Kidney (tissue), 13 donors: ENCODE measurements at regions not wholly inside any gene's neighbourhood (a gene's known extent, or its start where the extent isn't known, plus 50 kb on each side); places are given as distances from the start of the nearest gene placed in this dataset.

Source experiments
- DNase-seq, 5 donors: peaks; one replicate each; pipeline ENCODE4 v3.0.0-alpha.2; 2013 to 2020
- FAIRE-seq: peaks from 2 replicates; lab custom pipeline; 2012; peaks lifted over from hg19 to GRCh38; lab: Jason Lieb, UNC
- H3K27ac ChIP-seq, 2 donors: one replicate each; pipeline ENCODE4 v1.7.0; 2013; ENCODE audit warnings: low read depth in 2 of 2, low read length in 2 of 2, inconsistent platforms in 1 of 2
- H3K27me3 ChIP-seq: one replicate; pipeline ENCODE4 v1.7.1; 2013; ENCODE audit warnings: low read length, inconsistent platforms; ENCODE audit not compliant: control insufficient read depth, insufficient read depth
- H3K36me3 ChIP-seq, 3 donors: one replicate each; pipeline versions ENCODE4 v1.7.0 to v1.7.1; 2013; ENCODE audit warnings: low read length in 3 of 3, control low read depth in 1 of 3, inconsistent platforms in 1 of 3; ENCODE audit not compliant: insufficient read depth in 3 of 3, control insufficient read depth in 2 of 3
- H3K4me1 ChIP-seq, 3 donors: one replicate each; pipeline versions ENCODE4 v1.7.0 to v1.7.1; 2013; ENCODE audit warnings: low read length in 3 of 3, inconsistent platforms in 1 of 3, low read depth in 1 of 3; ENCODE audit not compliant: control insufficient read depth in 2 of 3, insufficient read depth in 2 of 3
- H3K4me3 ChIP-seq, 3 donors: one replicate each; pipeline versions ENCODE4 v1.7.0 to v1.8.1; 2013; ENCODE audit warnings: low read length in 3 of 3, control low read depth in 1 of 3, inconsistent platforms in 1 of 3
- H3K9ac ChIP-seq, 3 donors: one replicate each; pipeline versions ENCODE4 v1.7.0 to v1.7.1; 2013; ENCODE audit warnings: low read length in 3 of 3, control low read depth in 1 of 3, inconsistent platforms in 1 of 3
- H3K9me3 ChIP-seq, 3 donors: one replicate each; pipeline versions ENCODE4 v1.7.0 to v1.7.1; 2013; ENCODE audit warnings: low read length in 3 of 3, control low read depth in 1 of 3, inconsistent platforms in 1 of 3; ENCODE audit not compliant: control insufficient read depth in 2 of 3, insufficient read depth in 1 of 3
- intact Hi-C: fragments of 100-400 bp; cut with DNase I; formaldehyde crosslinking; loops from one replicate; pipeline ENCODE4 v1.11.1; 2022
- TF ChIP-seq, protein P1 (sequence below): IDR thresholded peaks from 3 replicates; pipeline ENCODE4 v1.5.1; 2012; ENCODE audit warnings: mild to moderate bottlenecking, moderate library complexity, borderline replicate concordance; ENCODE audit not compliant: insufficient read depth; ENCODE audit errors: extremely low read depth
- donor health status: control.
- donor health status: control.
- donor health status: control.
- donor health status: control.
- donor health status: control.
- donor health status: DM: yes; HTN: yes; CAD: no.
- donor health status: Normal renal cell carcinoma (clear cell type).

DNA sequence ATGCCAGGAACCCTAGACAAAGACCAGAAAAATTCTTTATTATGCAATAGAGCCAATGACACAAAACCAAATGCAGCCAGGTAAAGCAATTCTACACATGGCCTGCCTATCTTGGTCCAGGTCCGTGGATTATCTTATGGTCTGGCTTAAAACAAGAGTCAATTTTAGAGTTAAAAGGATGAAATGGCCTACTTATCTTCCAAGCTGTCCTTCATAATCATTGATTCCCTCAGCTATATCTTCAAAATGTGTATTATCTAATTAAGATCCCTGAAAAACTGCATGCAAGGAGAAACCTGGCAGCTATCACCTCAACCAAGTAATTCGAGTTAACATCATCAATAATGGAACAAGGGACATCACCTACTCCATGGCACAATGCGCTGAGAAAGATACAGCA, 479.4 kb upstream of the NRP1 start:
- Histone ChIP-seq H3K4me3 (no peak overlapping the region), H3K27ac (no peak overlapping the region), H3K4me1 (no peaks in the 10 kb centered on the region), H3K9ac (no peak overlapping the region), H3K36me3 (no peaks in the 10 kb centered on the region), H3K9me3 (no peaks in the 10 kb centered on the region), H3K27me3 (no peaks in the 10 kb centered on the region)
- TF ChIP-seq, protein P1, sequence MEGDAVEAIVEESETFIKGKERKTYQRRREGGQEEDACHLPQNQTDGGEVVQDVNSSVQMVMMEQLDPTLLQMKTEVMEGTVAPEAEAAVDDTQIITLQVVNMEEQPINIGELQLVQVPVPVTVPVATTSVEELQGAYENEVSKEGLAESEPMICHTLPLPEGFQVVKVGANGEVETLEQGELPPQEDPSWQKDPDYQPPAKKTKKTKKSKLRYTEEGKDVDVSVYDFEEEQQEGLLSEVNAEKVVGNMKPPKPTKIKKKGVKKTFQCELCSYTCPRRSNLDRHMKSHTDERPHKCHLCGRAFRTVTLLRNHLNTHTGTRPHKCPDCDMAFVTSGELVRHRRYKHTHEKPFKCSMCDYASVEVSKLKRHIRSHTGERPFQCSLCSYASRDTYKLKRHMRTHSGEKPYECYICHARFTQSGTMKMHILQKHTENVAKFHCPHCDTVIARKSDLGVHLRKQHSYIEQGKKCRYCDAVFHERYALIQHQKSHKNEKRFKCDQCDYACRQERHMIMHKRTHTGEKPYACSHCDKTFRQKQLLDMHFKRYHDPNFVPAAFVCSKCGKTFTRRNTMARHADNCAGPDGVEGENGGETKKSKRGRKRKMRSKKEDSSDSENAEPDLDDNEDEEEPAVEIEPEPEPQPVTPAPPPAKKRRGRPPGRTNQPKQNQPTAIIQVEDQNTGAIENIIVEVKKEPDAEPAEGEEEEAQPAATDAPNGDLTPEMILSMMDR = no peak
- FAIRE-seq (no peak), DNase-seq (no peak)
- intact Hi-C loops = no loop called here

DNA sequence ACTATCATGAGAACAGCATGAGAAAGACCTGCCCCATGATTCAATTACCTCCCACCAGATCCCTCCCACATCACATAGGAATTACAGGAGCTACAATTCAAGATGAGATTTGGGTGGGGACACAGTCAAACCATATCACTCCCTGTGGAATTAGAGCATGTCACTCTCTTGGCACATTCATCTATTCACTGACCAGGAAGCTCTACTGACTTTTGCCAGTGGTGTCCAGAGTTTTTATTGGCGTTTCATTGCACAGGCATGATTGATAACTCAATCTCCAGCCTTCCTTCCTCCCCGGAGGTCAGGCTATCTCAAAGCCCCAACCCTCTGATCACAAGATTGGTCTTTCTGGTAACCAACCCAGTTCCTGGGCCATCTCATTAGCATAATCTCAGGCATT, 478.9 kb upstream of the NRP1 start:
- Histone ChIP-seq H3K9me3 (no peaks in the 10 kb centered on the region), H3K4me1 (no peaks in the 10 kb centered on the region), H3K27me3 (no peaks in the 10 kb centered on the region), H3K4me3 (no peak overlapping the region), H3K27ac (no peak overlapping the region), H3K9ac (no peak overlapping the region), H3K36me3 (no peaks in the 10 kb centered on the region)
- TF ChIP-seq, protein P1 = no peak
- DNase-seq (no peak), FAIRE-seq (no peak)
- intact Hi-C loops = no loop called here

DNA sequence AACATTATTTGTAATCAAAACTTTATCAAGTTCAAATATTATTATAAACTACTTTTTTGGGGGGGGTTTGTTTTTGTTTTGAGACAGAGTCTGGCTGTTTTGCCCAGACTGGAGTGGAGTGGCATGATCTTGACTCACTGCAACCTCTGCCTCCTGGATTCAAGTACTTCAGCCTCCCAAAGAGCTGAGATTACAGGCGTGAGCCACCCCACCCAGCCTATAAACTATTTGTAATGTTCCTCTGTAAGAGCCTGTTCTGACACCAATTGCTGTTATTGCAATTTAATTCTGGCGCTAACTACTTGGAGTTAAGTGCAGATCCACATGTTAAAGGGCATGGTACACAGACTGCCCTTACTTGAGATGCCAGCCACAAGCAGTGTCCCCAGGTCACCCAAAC, 478.1 kb upstream of the NRP1 start:
- intact Hi-C loops = no loop called here
- FAIRE-seq (no peak), DNase-seq (no peak)
- H3K4me1 ChIP-seq = peaks cover 0 to 3% (median 0%) of the 10 kb centered on the region in 3 donors
- H3K36me3 ChIP-seq = no peaks in the 10 kb centered on the region
- H3K9me3 ChIP-seq = no peaks in the 10 kb centered on the region
- H3K27me3 ChIP-seq = no peaks in the 10 kb centered on the region
- TF ChIP-seq, protein P1 = no peak
- H3K27ac ChIP-seq = no peak overlapping the region
- H3K4me3 ChIP-seq = no peak overlapping the region
- H3K9ac ChIP-seq = no peak overlapping the region

DNA sequence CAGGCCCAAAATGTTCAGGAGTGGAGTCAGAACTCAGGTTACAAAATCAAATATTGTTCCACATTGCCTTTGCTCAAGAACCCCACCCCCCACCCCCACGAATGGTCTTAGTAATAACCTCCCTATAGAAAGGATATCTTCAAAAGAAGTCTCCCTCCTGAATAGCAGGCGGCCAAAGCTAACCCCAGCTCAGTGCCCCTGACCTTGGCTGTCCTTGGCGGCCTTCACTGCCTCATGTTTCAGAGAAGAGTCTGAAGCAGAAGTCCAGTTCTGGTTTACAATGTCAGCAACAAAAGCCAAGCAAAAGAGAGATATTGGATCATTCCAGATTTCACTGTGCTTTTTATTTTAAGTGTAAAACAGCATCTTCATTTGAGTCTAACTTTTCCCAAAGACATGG, 476.5 kb upstream of the NRP1 start:
- no peak for FAIRE-seq
- no peak overlapping the region for H3K27ac ChIP-seq
- DNase-seq = no peak

More for the DNA sequence above, 476.5 kb upstream of the NRP1 start:
- Histone ChIP-seq H3K36me3 (no peaks in the 10 kb centered on the region), H3K27me3 (no peaks in the 10 kb centered on the region), H3K4me3 (no peak overlapping the region), H3K9ac (no peak overlapping the region), H3K9me3 (no peaks in the 10 kb centered on the region), H3K4me1 (peaks cover 0 to 3% (median 0%) of the 10 kb centered on the region in 3 donors)
- intact Hi-C loops = no loop called here
- TF ChIP-seq, protein P1 = no peak
